ENCODE measurements at regions not wholly inside any gene's neighbourhood (a gene's known extent, or its start where the extent isn't known, plus 50 kb on each side); places are given as distances from the start of the nearest gene placed in this dataset.
A peak's percentile ranks its signal among the peaks of the same experiment; 100 is the strongest.

GRCh38 chr4:128565565-128566186 is 243.8 kb upstream of the JADE1 start:
- peak in 1 of 3 donors; percentile 21 for TF ChIP-seq CTCF (IDR thresholded peaks at IDR 0.05)
- TF ChIP-seq POLR2A (IDR thresholded peaks at IDR 0.05): no peak

Data from breast epithelium (tissue), 3 donors.